ENCODE measurements at regions not wholly inside any gene's neighbourhood (a gene's known extent, or its start where the extent isn't known, plus 50 kb on each side); places are given as distances from the start of the nearest gene placed in this dataset.

DNA sequence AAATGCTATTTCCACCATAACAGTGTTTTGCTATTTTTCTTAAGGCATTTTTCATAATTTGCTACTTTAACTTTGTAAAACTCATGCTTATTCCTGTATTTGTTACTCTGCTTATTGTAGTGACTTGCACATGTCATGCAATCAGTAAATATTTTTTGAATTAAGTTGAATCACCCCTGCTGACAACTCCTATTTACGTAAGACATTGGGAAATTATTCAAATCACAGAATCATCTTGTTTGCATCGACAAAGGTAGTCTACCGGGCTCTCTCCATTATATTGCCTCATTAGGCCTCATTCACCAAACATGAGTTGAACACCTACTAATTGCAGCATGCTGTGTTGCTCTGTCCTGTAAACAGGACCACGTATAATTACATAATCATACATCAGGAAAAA is 478.5 kb upstream of the ZEB2 start:
- TF ChIP-seq, protein P1, sequence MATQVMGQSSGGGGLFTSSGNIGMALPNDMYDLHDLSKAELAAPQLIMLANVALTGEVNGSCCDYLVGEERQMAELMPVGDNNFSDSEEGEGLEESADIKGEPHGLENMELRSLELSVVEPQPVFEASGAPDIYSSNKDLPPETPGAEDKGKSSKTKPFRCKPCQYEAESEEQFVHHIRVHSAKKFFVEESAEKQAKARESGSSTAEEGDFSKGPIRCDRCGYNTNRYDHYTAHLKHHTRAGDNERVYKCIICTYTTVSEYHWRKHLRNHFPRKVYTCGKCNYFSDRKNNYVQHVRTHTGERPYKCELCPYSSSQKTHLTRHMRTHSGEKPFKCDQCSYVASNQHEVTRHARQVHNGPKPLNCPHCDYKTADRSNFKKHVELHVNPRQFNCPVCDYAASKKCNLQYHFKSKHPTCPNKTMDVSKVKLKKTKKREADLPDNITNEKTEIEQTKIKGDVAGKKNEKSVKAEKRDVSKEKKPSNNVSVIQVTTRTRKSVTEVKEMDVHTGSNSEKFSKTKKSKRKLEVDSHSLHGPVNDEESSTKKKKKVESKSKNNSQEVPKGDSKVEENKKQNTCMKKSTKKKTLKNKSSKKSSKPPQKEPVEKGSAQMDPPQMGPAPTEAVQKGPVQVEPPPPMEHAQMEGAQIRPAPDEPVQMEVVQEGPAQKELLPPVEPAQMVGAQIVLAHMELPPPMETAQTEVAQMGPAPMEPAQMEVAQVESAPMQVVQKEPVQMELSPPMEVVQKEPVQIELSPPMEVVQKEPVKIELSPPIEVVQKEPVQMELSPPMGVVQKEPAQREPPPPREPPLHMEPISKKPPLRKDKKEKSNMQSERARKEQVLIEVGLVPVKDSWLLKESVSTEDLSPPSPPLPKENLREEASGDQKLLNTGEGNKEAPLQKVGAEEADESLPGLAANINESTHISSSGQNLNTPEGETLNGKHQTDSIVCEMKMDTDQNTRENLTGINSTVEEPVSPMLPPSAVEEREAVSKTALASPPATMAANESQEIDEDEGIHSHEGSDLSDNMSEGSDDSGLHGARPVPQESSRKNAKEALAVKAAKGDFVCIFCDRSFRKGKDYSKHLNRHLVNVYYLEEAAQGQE (IDR thresholded peaks at IDR 0.05; ENCODE audit: insufficient read depth in 1 of 2, low read depth in 2 of 2, low read length in 1 of 2), result no peak
- TF ChIP-seq, protein P2, sequence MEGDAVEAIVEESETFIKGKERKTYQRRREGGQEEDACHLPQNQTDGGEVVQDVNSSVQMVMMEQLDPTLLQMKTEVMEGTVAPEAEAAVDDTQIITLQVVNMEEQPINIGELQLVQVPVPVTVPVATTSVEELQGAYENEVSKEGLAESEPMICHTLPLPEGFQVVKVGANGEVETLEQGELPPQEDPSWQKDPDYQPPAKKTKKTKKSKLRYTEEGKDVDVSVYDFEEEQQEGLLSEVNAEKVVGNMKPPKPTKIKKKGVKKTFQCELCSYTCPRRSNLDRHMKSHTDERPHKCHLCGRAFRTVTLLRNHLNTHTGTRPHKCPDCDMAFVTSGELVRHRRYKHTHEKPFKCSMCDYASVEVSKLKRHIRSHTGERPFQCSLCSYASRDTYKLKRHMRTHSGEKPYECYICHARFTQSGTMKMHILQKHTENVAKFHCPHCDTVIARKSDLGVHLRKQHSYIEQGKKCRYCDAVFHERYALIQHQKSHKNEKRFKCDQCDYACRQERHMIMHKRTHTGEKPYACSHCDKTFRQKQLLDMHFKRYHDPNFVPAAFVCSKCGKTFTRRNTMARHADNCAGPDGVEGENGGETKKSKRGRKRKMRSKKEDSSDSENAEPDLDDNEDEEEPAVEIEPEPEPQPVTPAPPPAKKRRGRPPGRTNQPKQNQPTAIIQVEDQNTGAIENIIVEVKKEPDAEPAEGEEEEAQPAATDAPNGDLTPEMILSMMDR (IDR thresholded peaks at IDR 0.05), result no peak
- TF ChIP-seq SIN3A (IDR thresholded peaks at IDR 0.05; ENCODE audit: borderline replicate concordance, insufficient read depth, low read depth, low read length) (no peak), TCF7L2 (IDR thresholded peaks at IDR 0.05; ENCODE audit: low read depth, low read length) (no peak), POLR2AphosphoS5 (IDR thresholded peaks at IDR 0.05; ENCODE audit: low read depth, low read length) (no peak)
